GM13976 (cell line): ENCODE measurements at regions not wholly inside any gene's neighbourhood (a gene's known extent, or its start where the extent isn't known, plus 50 kb on each side); places are given as distances from the start of the nearest gene placed in this dataset.

Experiments
- DNase-seq: peaks from one replicate; pipeline ENCODE4 v3.0.0; 2012; ENCODE audit warnings: low spot score
- in situ Hi-C: fragments of 300-500 bp; cut with MboI; formaldehyde crosslinking; loops from one replicate; pipeline ENCODE4 v1.12.0; 2022; ENCODE audit warnings: low sequenced_read_pairs, mixed read lengths, inconsistent platforms; ENCODE audit not compliant: unreplicated experiment
- TF ChIP-seq, protein P1 (sequence below): IDR thresholded peaks from 2 replicates; pipeline ENCODE4 v1.5.1; 2012; ENCODE audit warnings: borderline replicate concordance, mild to moderate bottlenecking; ENCODE audit not compliant: insufficient read depth; ENCODE audit errors: extremely low read depth, missing control alignments, control extremely low read depth

DNA sequence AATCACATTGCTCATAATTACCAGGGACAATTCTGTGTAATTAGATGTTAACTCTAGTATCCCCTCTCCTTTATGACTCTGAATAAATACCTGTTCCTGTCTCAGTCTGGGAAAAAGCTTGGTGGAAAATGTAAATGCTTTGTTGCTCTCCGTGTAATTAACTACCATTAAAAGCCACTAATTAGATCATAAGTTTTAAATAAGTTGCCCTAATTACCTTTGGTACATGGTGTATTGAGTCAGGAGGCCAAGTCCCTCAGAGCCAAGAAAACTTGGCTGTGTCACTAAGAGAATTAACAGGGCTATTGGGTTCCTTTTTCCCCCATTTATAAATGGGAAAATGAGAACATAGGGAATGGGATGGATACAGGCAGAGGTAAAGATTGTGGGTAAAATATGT is 617.6 kb downstream of the TLR4 start:
- in situ Hi-C loops, result no loop called here
- DNase-seq, result no peak
- TF ChIP-seq, protein P1, sequence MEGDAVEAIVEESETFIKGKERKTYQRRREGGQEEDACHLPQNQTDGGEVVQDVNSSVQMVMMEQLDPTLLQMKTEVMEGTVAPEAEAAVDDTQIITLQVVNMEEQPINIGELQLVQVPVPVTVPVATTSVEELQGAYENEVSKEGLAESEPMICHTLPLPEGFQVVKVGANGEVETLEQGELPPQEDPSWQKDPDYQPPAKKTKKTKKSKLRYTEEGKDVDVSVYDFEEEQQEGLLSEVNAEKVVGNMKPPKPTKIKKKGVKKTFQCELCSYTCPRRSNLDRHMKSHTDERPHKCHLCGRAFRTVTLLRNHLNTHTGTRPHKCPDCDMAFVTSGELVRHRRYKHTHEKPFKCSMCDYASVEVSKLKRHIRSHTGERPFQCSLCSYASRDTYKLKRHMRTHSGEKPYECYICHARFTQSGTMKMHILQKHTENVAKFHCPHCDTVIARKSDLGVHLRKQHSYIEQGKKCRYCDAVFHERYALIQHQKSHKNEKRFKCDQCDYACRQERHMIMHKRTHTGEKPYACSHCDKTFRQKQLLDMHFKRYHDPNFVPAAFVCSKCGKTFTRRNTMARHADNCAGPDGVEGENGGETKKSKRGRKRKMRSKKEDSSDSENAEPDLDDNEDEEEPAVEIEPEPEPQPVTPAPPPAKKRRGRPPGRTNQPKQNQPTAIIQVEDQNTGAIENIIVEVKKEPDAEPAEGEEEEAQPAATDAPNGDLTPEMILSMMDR, result no peak

DNA sequence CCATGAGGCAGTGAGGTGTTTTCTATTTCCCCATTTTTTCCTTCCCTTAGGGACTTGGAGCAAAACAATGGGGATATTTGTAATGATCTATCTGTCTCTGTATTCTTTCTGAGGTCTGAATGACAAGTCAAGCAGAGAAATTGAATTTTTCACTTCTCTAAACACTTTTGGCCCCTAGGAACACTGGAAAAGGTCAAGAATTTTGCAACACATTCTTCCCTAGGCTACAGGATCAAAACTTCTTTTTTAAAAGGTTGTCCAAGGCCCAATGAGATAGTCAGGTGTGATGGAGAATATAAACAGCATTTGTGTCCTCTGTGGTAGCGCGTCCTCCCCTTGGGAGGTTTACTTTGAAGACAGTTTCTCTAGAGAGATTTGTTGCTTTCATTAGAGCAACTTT is 620.5 kb downstream of the TLR4 start:
- in situ Hi-C loops, result no loop called here
- no peak for DNase-seq
- TF ChIP-seq, protein P1, result no peak

DNA sequence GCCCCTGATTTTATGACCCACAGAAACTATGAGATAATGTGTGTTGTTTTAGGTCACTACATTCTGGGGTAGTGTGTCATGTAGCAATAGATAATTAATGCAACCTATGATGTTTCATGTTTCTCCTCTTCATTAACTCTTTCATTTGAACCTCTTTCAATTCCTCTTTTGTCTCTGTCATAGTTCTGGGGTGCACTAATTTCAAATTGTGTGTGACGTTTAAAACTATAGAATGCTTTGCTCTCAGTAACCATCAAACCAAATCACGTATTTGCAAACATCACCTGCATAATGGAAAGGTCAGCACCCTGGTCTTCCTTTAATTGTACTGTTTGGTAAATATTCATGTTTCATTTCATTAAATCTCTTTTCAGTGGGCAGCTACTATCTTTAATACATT is 621.6 kb downstream of the TLR4 start:
- no peak for DNase-seq
- TF ChIP-seq, protein P1, result no peak
- in situ Hi-C loops, result no loop called here

DNA sequence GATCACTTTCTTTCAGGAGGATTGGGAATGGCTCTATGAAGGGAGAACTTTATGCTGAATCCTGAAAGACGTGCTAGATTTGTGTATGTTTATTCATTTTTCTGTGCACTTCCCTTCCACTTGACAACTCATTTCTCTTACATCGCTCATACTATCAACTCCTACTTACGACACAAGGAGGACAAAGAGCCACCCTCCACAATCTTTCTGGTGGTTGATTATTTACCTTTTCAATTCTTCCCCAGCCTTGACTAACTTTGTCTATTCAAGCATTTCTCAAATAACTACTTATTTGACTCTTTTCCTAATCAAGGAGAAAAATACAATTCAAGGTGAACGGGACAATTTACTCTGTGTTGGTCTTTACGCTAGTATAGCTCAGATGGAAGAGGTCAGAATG is 622.1 kb downstream of the TLR4 start:
- in situ Hi-C loops, result no loop called here
- DNase-seq, result no peak
- TF ChIP-seq, protein P1, result no peak

DNA sequence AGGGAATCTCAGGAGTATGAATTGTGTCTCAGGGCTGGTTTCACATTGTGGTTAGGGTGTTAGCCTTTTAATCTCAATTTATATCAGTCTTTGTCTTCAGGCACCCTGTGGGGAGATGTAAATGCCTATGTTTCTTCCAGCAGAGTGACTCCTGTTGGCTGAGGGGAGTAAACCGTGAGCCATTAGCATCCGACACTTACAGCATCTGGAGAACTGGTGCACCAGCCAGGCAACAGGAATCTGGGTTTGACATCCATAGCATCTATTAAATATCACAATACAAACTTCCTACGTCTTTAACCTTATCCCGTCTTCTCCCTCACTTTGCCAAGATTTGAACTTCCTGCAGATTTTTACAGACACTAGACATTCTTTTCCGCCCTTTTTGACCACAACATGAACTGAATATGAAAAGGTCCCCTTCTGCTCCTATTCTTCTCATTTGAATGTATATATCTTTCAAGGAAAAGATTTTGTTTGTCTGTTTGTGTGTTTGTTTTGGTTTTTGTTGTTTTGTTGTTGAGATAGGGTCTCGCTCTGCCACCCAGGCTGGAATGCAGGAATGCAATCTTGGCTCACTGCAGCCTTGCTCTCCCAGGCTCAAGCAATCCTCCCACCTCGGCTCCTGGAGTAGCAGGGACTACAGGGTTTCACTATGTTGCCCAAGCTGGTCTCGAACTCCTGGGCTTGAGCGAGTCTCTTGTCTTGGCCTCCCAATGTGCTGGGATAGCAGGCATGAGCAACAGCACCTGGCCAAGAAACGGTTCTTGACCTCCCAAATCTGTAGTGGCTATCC is 626.2 kb downstream of the TLR4 start:
- in situ Hi-C loops, result no loop called here
- DNase-seq, result no peak
- TF ChIP-seq, protein P1, result no peak

DNA sequence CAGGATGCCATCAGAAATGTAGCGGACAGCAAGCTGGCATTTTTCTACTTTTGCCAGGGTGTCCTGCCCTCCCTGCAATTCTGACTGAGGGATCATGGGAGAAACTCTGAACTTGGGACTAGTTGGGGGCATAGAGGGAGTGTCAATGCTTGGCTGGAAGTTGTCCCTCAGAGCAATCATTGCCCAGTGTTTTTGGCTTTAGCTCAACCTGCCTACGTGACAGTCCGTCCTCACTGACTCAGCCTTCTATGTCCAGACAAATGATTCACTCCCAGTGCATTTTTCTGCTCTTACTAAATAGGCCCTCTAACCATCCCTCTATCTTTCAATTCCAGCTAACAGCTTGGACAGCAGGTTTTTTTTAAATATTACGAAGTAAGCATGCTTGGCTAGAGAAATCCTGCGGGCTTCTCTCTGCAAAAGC is 627.4 kb downstream of the TLR4 start:
- TF ChIP-seq, protein P1, result no peak
- DNase-seq, result no peak
- in situ Hi-C loops, result no loop called here
